ENCODE measurements at regions not wholly inside any gene's neighbourhood (a gene's known extent, or its start where the extent isn't known, plus 50 kb on each side); places are given as distances from the start of the nearest gene placed in this dataset.

- no peaks in the 10 kb centered on the region for H3K36me3 ChIP-seq
- ATAC-seq (ENCODE audit: insufficient number of reproducible peaks, low FRiP score, low read depth) (no peak), DNase-seq (ENCODE audit: low spot score) (no peak)
- H3K9me3 ChIP-seq: no peaks in the 10 kb centered on the region
- no peak overlapping the region for H3K27ac ChIP-seq
- no peaks in the 10 kb centered on the region for H3K4me1 ChIP-seq (ENCODE audit: control insufficient read depth in 1 of 2, low read depth in 2 of 2)
- H3K27me3 ChIP-seq (replicated peaks; ENCODE audit: insufficient read depth): no peaks in the 10 kb centered on the region
- no peak overlapping the region for H3K4me3 ChIP-seq
- no peak for TF ChIP-seq CTCF (IDR thresholded peaks at IDR 0.05)
Observed at GRCh38 chr18:41338341-41338740, 616.7 kb upstream of the PIK3C3 start.

DNA sequence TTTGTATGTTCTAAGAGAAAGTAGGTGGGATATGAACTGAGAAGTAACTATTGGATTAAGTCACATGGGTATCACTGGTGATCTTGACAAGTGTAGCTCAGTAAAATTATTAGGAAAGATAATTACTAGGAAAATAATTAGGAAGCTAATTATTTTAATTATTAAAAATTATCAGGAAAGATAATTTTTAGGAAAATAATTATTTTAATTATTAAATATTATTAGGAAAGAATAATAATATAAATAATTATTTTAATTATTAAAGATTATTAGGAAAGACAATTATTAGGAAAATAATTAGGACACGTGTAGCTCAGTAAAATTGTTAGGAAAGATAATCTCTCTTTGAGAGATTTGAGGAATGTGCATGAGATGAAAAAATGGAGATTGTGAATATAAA lies 623.4 kb upstream of the PIK3C3 start:
- H3K27ac ChIP-seq: no peak overlapping the region
- H3K4me1 ChIP-seq (ENCODE audit: control insufficient read depth in 1 of 2, low read depth in 2 of 2): no peaks in the 10 kb centered on the region

DNA sequence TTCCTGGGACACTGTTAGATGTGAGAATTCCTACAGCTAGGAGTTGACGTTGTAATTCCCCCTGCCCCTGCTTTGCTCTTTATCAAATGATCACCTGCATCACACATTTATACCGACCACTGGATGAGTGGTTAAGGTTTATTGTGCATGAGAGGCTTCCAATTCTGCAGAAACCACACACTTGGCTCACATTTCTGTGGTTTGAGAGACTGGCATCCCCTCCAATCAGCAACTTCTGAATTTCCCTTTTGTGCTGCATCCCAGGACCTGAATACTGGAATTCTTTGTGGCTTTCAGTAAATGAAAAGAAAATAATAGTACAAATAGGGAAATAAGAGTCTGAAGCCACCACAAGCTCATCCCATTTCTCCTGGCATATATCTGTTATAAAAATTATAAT lies 628.7 kb upstream of the PIK3C3 start:
- no peak for DNase-seq (ENCODE audit: low spot score)
- no peak for ATAC-seq (ENCODE audit: insufficient number of reproducible peaks, low FRiP score, low read depth)

More for the DNA sequence above, 623.4 kb upstream of the PIK3C3 start:
- no peak for TF ChIP-seq CTCF (IDR thresholded peaks at IDR 0.05)
- Histone ChIP-seq H3K36me3 (no peaks in the 10 kb centered on the region), H3K27me3 (replicated peaks; ENCODE audit: insufficient read depth) (no peaks in the 10 kb centered on the region), H3K9me3 (no peaks in the 10 kb centered on the region), H3K4me3 (no peak overlapping the region)
- no peak for ATAC-seq (ENCODE audit: insufficient number of reproducible peaks, low FRiP score, low read depth)
- no peak for DNase-seq (ENCODE audit: low spot score)

GRCh38 chr18:41324934-41325333 lies 630.1 kb upstream of the PIK3C3 start:
- H3K27me3 ChIP-seq (replicated peaks; ENCODE audit: insufficient read depth): no peaks in the 10 kb centered on the region
- no peaks in the 10 kb centered on the region for H3K4me1 ChIP-seq (ENCODE audit: control insufficient read depth in 1 of 2, low read depth in 2 of 2)
- no peaks in the 10 kb centered on the region for H3K36me3 ChIP-seq
- H3K4me3 ChIP-seq: no peak overlapping the region
- ATAC-seq (ENCODE audit: insufficient number of reproducible peaks, low FRiP score, low read depth) (no peak), DNase-seq (ENCODE audit: low spot score) (no peak)
- no peak overlapping the region for H3K27ac ChIP-seq
- no peak for TF ChIP-seq CTCF (IDR thresholded peaks at IDR 0.05)
- no peaks in the 10 kb centered on the region for H3K9me3 ChIP-seq

More for the DNA sequence above, 628.7 kb upstream of the PIK3C3 start:
- H3K4me3 ChIP-seq: no peak overlapping the region
- no peaks in the 10 kb centered on the region for H3K9me3 ChIP-seq
- no peaks in the 10 kb centered on the region for H3K36me3 ChIP-seq
- no peaks in the 10 kb centered on the region for H3K4me1 ChIP-seq (ENCODE audit: control insufficient read depth in 1 of 2, low read depth in 2 of 2)
- H3K27ac ChIP-seq: no peak overlapping the region
- TF ChIP-seq CTCF (IDR thresholded peaks at IDR 0.05): no peak
- H3K27me3 ChIP-seq (replicated peaks; ENCODE audit: insufficient read depth): no peaks in the 10 kb centered on the region

GRCh38 chr18:41324020-41324791 lies 630.8 kb upstream of the PIK3C3 start:
- Histone ChIP-seq H3K4me3 (no peak overlapping the region), H3K27ac (no peak overlapping the region), H3K36me3 (no peaks in the 10 kb centered on the region), H3K27me3 (replicated peaks; ENCODE audit: insufficient read depth) (no peaks in the 10 kb centered on the region), H3K4me1 (ENCODE audit: control insufficient read depth in 1 of 2, low read depth in 2 of 2) (no peaks in the 10 kb centered on the region), H3K9me3 (no peaks in the 10 kb centered on the region)
- no peak for ATAC-seq (ENCODE audit: insufficient number of reproducible peaks, low FRiP score, low read depth)
- TF ChIP-seq CTCF (IDR thresholded peaks at IDR 0.05): no peak
- no peak for DNase-seq (ENCODE audit: low spot score)
